GM12878 (cell line): ENCODE measurements at regions not wholly inside any gene's neighbourhood (a gene's known extent, or its start where the extent isn't known, plus 50 kb on each side); places are given as distances from the start of the nearest gene placed in this dataset.

ENCODE experiments used
- CTCF ChIP-seq, 3 experiments: IDR thresholded peaks in 2 of 3; conservative IDR thresholded peaks in 1 of 3; 2 replicates each; pipeline ENCODE4 v1.5.1; 2011; ENCODE audit warnings: low read depth in 3 of 3, low read length in 3 of 3, mild to moderate bottlenecking in 3 of 3, control low read depth in 2 of 3, moderate library complexity in 2 of 3, inconsistent platforms in 1 of 3, mixed read lengths in 1 of 3; ENCODE audit not compliant: control insufficient read depth in 2 of 3, insufficient read depth in 1 of 3; ENCODE audit errors: extremely low read depth in 1 of 3
- E2F4 ChIP-seq: IDR thresholded peaks from 2 replicates; pipeline ENCODE4 v1.6.1; 2012; ENCODE audit warnings: low read depth, low read length, improper control_type of control experiment
- EP300 ChIP-seq, 2 experiments: fragments of 150-350 bp in 1 of 2; IDR thresholded peaks; 2 replicates each; pipeline ENCODE4 v1.6.1; 2011 to 2012; ENCODE audit warnings: low read depth in 2 of 2, low read length in 2 of 2, borderline replicate concordance in 1 of 2, improper control_type of control experiment in 1 of 2, inconsistent platforms in 1 of 2; ENCODE audit not compliant: control insufficient read depth in 1 of 2
- FOS ChIP-seq: IDR thresholded peaks from 3 replicates; pipeline ENCODE4 v1.6.1; 2011; ENCODE audit warnings: borderline replicate concordance; ENCODE audit not compliant: insufficient read length; ENCODE audit errors: extremely low read depth
- MTA3 ChIP-seq: IDR thresholded peaks from 2 replicates; pipeline ENCODE4 v1.6.1; 2012; ENCODE audit warnings: low read length, inconsistent platforms, borderline replicate concordance
- POLR2A ChIP-seq: IDR thresholded peaks from 2 replicates; pipeline ENCODE4 v1.6.1; 2011; ENCODE audit warnings: low read depth, mild to moderate bottlenecking, low read length
- POLR2AphosphoS5 ChIP-seq: IDR thresholded peaks from 2 replicates; pipeline ENCODE4 v1.6.1; 2011; ENCODE audit warnings: mild to moderate bottlenecking, low read length, inconsistent platforms
- SP1 ChIP-seq: IDR thresholded peaks from one replicate; pipeline ENCODE4 v1.6.1; 2011; ENCODE audit warnings: low read depth, low read length

GRCh38 chr16:6155271-6155670, 1057.7 kb upstream of the EEF2KMT start:
- no peak for TF ChIP-seq EP300 (IDR thresholded peaks at IDR 0.05; ENCODE audit: borderline replicate concordance in 1 of 2, control insufficient read depth in 1 of 2, low read depth in 2 of 2, low read length in 2 of 2)
- no peak for TF ChIP-seq SP1
- TF ChIP-seq POLR2A, result no peak
- TF ChIP-seq POLR2AphosphoS5, result no peak
- TF ChIP-seq MTA3, result no peak
- TF ChIP-seq CTCF (IDR thresholded peaks at IDR 0.05 in 2 of 3, conservative IDR thresholded peaks at IDR 0.05 in 1 of 3; ENCODE audit: control insufficient read depth in 2 of 3, extremely low read depth in 1 of 3, insufficient read depth in 1 of 3, low read depth in 3 of 3, low read length in 3 of 3), result no peak
- no peak for TF ChIP-seq FOS
- TF ChIP-seq E2F4, result no peak
